HUES48 (cell line): ENCODE measurements at regions not wholly inside any gene's neighbourhood (a gene's known extent, or its start where the extent isn't known, plus 50 kb on each side); places are given as distances from the start of the nearest gene placed in this dataset.

Experiments
- H3K27ac ChIP-seq: one replicate; pipeline ENCODE4 v1.7.0; 2013; ENCODE audit warnings: low read depth, low read length, inconsistent platforms
- H3K27me3 ChIP-seq: 2 replicates; pipeline ENCODE4 v1.6.1; 2013; ENCODE audit warnings: mild to moderate bottlenecking, low read length; ENCODE audit not compliant: control insufficient read depth, insufficient read depth
- H3K36me3 ChIP-seq: 2 replicates; pipeline ENCODE4 v1.6.1; 2013; ENCODE audit warnings: low read length; ENCODE audit not compliant: control insufficient read depth, insufficient read depth
- H3K4me1 ChIP-seq: 2 replicates; pipeline ENCODE4 v1.6.1; 2013; ENCODE audit warnings: mild to moderate bottlenecking, low read length; ENCODE audit not compliant: control insufficient read depth, insufficient read depth
- H3K4me3 ChIP-seq: 2 replicates; pipeline ENCODE4 v1.5.1; 2013; ENCODE audit warnings: mild to moderate bottlenecking, low read depth, low read length
- H3K9ac ChIP-seq: 2 replicates; pipeline ENCODE4 v1.6.1; 2013; ENCODE audit warnings: mild to moderate bottlenecking, low read depth, low read length, moderate library complexity
- H3K9me3 ChIP-seq: 2 replicates; pipeline ENCODE4 v1.6.1; 2013; ENCODE audit warnings: low read length; ENCODE audit not compliant: control insufficient read depth, insufficient read depth

- Histone ChIP-seq H3K4me3 (no peak overlapping the region), H3K27ac (no peak overlapping the region), H3K4me1 (peaks cover 12% of the 10 kb centered on the region), H3K36me3 (no peaks in the 10 kb centered on the region), H3K9ac (no peak overlapping the region), H3K9me3 (no peaks in the 10 kb centered on the region), H3K27me3 (no peaks in the 10 kb centered on the region)
These were observed 442.9 kb downstream of the FOXO1 start for GRCh38 chr13:40223585-40223984.

- Histone ChIP-seq H3K4me1 (no peaks in the 10 kb centered on the region), H3K9ac (no peak overlapping the region), H3K27ac (no peak overlapping the region), H3K4me3 (no peak overlapping the region), H3K9me3 (no peaks in the 10 kb centered on the region), H3K36me3 (no peaks in the 10 kb centered on the region), H3K27me3 (no peaks in the 10 kb centered on the region)
These were observed 437.9 kb downstream of the FOXO1 start for GRCh38 chr13:40228496-40228895.

DNA sequence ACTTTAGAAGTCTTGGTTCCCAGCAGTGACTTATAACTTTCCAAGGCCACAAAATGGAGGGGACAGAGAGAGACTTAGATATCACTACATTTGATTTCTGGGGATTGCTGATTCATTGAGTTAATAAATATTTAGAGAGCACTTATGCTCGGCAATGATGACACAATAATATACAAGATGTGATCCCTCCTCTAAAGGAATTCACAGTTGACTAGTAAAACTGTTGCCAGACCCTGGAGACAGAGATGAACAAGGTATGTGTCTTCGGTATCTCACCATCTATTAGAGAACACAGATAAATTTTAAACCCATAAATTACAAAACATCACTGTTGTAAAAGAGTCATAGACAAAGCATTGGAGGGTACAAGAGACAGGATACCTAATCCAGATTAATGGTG, 437.5 kb downstream of the FOXO1 start:
- no peaks in the 10 kb centered on the region for H3K36me3 ChIP-seq
- no peaks in the 10 kb centered on the region for H3K27me3 ChIP-seq
- no peak overlapping the region for H3K27ac ChIP-seq
- no peak overlapping the region for H3K4me3 ChIP-seq
- no peak overlapping the region for H3K9ac ChIP-seq
- H3K4me1 ChIP-seq: no peaks in the 10 kb centered on the region
- no peaks in the 10 kb centered on the region for H3K9me3 ChIP-seq

- Histone ChIP-seq H3K4me1 (no peaks in the 10 kb centered on the region), H3K27ac (no peak overlapping the region), H3K9me3 (no peaks in the 10 kb centered on the region), H3K27me3 (no peaks in the 10 kb centered on the region), H3K4me3 (no peak overlapping the region), H3K9ac (no peak overlapping the region), H3K36me3 (no peaks in the 10 kb centered on the region)
These were observed 435.6 kb downstream of the FOXO1 start for GRCh38 chr13:40230833-40231266.

DNA sequence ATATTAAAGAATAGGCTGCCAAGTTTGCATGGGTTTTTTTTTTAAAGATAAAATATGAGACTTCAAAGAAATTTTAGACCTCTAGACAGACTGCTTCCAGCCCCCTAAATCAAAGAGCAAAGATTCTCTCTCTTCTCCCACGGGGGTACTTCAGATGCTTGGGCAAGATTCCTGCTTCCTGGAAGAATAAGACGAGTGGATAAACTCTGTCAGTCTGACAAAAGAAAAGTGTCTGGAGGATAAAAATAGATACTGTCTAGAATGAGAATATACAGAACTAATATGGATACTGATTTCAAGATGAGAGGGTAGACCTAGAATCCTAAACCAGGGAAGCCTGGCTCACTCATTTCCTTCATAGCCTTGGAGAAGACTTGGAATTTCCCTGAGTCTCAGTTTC, 435.1 kb downstream of the FOXO1 start:
- Histone ChIP-seq H3K27me3 (no peaks in the 10 kb centered on the region), H3K4me1 (no peaks in the 10 kb centered on the region), H3K9ac (no peak overlapping the region), H3K27ac (no peak overlapping the region), H3K4me3 (no peak overlapping the region), H3K36me3 (no peaks in the 10 kb centered on the region), H3K9me3 (no peaks in the 10 kb centered on the region)

GRCh38 chr13:40231751-40232150, 434.7 kb downstream of the FOXO1 start:
- Histone ChIP-seq H3K36me3 (no peaks in the 10 kb centered on the region), H3K9me3 (no peaks in the 10 kb centered on the region), H3K27ac (no peak overlapping the region), H3K9ac (no peak overlapping the region), H3K4me3 (no peak overlapping the region), H3K4me1 (no peaks in the 10 kb centered on the region), H3K27me3 (no peaks in the 10 kb centered on the region)

DNA sequence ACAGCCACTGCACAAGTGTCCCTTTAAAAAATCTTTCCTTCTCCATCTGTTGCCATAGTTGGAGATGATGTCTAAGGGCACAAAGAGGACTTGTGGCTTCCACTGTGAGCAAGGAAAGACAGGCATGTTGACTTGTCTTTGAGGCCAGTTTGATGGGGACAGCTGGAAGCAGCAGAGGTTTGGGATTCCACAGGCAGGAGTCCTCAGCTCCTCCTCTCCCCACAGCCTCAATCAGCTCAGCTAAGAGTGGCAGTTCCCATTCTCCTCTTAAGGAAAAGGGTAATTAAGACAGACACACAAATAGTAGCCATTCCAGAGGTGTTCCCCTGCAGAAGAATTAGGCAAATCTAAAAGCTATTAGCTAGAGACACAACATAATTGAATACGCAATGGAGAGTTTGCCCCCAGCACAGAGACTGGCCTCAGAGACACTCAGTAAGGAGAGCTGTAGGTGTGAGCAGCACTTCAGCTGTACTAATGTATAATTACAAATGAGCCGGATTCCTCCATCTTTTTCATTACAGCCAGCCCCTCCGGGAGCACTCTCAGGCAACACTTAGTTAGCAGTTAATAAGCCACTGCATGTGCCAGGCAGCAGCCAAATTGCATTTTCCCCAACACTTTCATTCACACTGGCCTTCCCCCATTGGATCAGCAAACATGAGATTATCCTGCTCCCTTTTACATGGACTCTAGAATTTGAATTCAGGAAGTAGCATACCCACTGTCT, 434.0 kb downstream of the FOXO1 start:
- Histone ChIP-seq H3K9ac (no peak overlapping the region), H3K27me3 (no peaks in the 10 kb centered on the region), H3K9me3 (no peaks in the 10 kb centered on the region), H3K4me1 (no peaks in the 10 kb centered on the region), H3K36me3 (no peaks in the 10 kb centered on the region), H3K4me3 (no peak overlapping the region), H3K27ac (no peak overlapping the region)

DNA sequence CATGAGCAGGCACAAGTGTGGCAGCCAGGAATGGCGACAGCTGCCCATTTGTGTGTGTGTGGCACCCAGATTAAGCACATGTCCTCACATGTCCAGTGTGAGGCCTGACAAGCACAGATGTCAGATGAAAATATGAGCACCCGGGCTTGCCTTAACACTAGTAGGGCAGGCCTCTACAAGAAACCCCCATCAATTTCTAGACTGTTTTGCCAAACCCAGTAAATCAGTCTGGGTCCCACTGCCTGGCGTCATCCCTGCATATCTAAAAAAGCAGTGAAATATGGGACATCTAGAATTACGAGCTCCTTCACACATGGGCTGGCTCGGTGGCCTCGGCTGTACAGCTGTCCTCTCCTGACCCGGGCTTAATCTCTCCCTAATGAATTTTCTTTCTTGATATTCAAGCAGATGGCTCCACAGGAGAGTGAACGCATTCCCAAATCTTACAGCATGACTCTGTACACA, 432.7 kb downstream of the FOXO1 start:
- H3K27me3 ChIP-seq: no peaks in the 10 kb centered on the region
- H3K27ac ChIP-seq: no peak overlapping the region
- H3K4me3 ChIP-seq: no peak overlapping the region
- H3K36me3 ChIP-seq: no peaks in the 10 kb centered on the region
- H3K9me3 ChIP-seq: no peaks in the 10 kb centered on the region
- no peaks in the 10 kb centered on the region for H3K4me1 ChIP-seq
- no peak overlapping the region for H3K9ac ChIP-seq

- no peak overlapping the region for H3K4me3 ChIP-seq
- no peak overlapping the region for H3K9ac ChIP-seq
- H3K27ac ChIP-seq: no peak overlapping the region
- H3K36me3 ChIP-seq: no peaks in the 10 kb centered on the region
- H3K27me3 ChIP-seq: no peaks in the 10 kb centered on the region
- H3K4me1 ChIP-seq: no peaks in the 10 kb centered on the region
- H3K9me3 ChIP-seq: no peaks in the 10 kb centered on the region
These were observed 431.2 kb downstream of the FOXO1 start for GRCh38 chr13:40235160-40235796.

GRCh38 chr13:40236566-40237168, 429.8 kb downstream of the FOXO1 start:
- H3K9me3 ChIP-seq: no peaks in the 10 kb centered on the region
- H3K4me1 ChIP-seq: no peaks in the 10 kb centered on the region
- no peak overlapping the region for H3K4me3 ChIP-seq
- no peaks in the 10 kb centered on the region for H3K27me3 ChIP-seq
- no peaks in the 10 kb centered on the region for H3K36me3 ChIP-seq
- no peak overlapping the region for H3K9ac ChIP-seq
- H3K27ac ChIP-seq: no peak overlapping the region

GRCh38 chr13:40238761-40239160, 427.7 kb downstream of the FOXO1 start:
- Histone ChIP-seq H3K27ac (no peak overlapping the region), H3K4me1 (no peaks in the 10 kb centered on the region), H3K9me3 (no peaks in the 10 kb centered on the region), H3K4me3 (no peak overlapping the region), H3K9ac (no peak overlapping the region), H3K27me3 (no peaks in the 10 kb centered on the region), H3K36me3 (no peaks in the 10 kb centered on the region)
